Nephron (organoid): ENCODE measurements at regions not wholly inside any gene's neighbourhood (a gene's known extent, or its start where the extent isn't known, plus 50 kb on each side); places are given as distances from the start of the nearest gene placed in this dataset.

Source experiments
- H3K27ac Mint-ChIP-seq, 3 experiments: 2 replicates each; pipeline ENCODE4 v1.8.0; 2020; ENCODE audit warnings: mixed read lengths in 3 of 3, mild to moderate bottlenecking in 2 of 3, moderate library complexity in 1 of 3
- H3K27me3 Mint-ChIP-seq: 2 replicates; pipeline ENCODE4 v1.8.0; 2021; ENCODE audit warnings: low read depth, mild to moderate bottlenecking, moderate library complexity, mixed read lengths
- H3K36me3 Mint-ChIP-seq: 2 replicates; pipeline ENCODE4 v1.8.0; 2020; ENCODE audit warnings: low read depth, mixed read lengths
- H3K4me1 Mint-ChIP-seq: 2 replicates; pipeline ENCODE4 v1.8.0; 2020; ENCODE audit warnings: mixed read lengths
- H3K4me3 Mint-ChIP-seq, 3 experiments: 2 replicates each; pipeline ENCODE4 v1.8.0; 2020; ENCODE audit warnings: mild to moderate bottlenecking in 3 of 3, mixed read lengths in 3 of 3, moderate library complexity in 2 of 3
- H3K9me3 Mint-ChIP-seq: 2 replicates; pipeline ENCODE4 v1.8.0; 2020; ENCODE audit warnings: mixed read lengths
- CTCF ChIP-seq, 3 experiments: fragments of 200-600 bp; sonication (generic); IDR thresholded peaks; one replicate each; pipeline ENCODE4 v1.5.0; 2021; ENCODE audit warnings: antibody characterized with exemption in 3 of 3; ENCODE audit not compliant: unreplicated experiment in 3 of 3

- H3K9me3 Mint-ChIP-seq: peaks cover 9% of the 10 kb centered on the region
- H3K4me3 Mint-ChIP-seq: no peak overlapping the region
- H3K4me1 Mint-ChIP-seq: no peaks in the 10 kb centered on the region
- no peak overlapping the region for H3K27ac Mint-ChIP-seq
- no peaks in the 10 kb centered on the region for H3K36me3 Mint-ChIP-seq
- no peak for TF ChIP-seq CTCF (IDR thresholded peaks at IDR 0.05; ENCODE audit: unreplicated experiment in 3 of 3)
- no peaks in the 10 kb centered on the region for H3K27me3 Mint-ChIP-seq
Observed at GRCh38 chr9:103707181-103707580, 386.9 kb upstream of the SMC2 start.

- Mint-ChIP-seq H3K27ac (no peak overlapping the region), H3K36me3 (no peaks in the 10 kb centered on the region), H3K4me3 (no peak overlapping the region), H3K9me3 (peaks cover 13% of the 10 kb centered on the region), H3K27me3 (no peaks in the 10 kb centered on the region), H3K4me1 (no peaks in the 10 kb centered on the region)
- TF ChIP-seq CTCF (IDR thresholded peaks at IDR 0.05; ENCODE audit: unreplicated experiment in 3 of 3): no peak
Observed at GRCh38 chr9:103709366-103709765, 384.7 kb upstream of the SMC2 start.

GRCh38 chr9:103713631-103714030 is 380.5 kb upstream of the SMC2 start:
- H3K4me3 Mint-ChIP-seq: no peak overlapping the region
- no peaks in the 10 kb centered on the region for H3K36me3 Mint-ChIP-seq
- no peaks in the 10 kb centered on the region for H3K27me3 Mint-ChIP-seq
- H3K27ac Mint-ChIP-seq: no peak overlapping the region
- no peak for TF ChIP-seq CTCF (IDR thresholded peaks at IDR 0.05; ENCODE audit: unreplicated experiment in 3 of 3)
- H3K9me3 Mint-ChIP-seq: peaks cover 16% of the 10 kb centered on the region
- H3K4me1 Mint-ChIP-seq: no peaks in the 10 kb centered on the region

- Mint-ChIP-seq H3K27ac (no peak overlapping the region), H3K4me3 (no peak overlapping the region), H3K27me3 (no peaks in the 10 kb centered on the region), H3K36me3 (no peaks in the 10 kb centered on the region), H3K9me3 (peaks cover 12% of the 10 kb centered on the region), H3K4me1 (no peaks in the 10 kb centered on the region)
- no peak for TF ChIP-seq CTCF (IDR thresholded peaks at IDR 0.05; ENCODE audit: unreplicated experiment in 3 of 3)
Observed at GRCh38 chr9:103714992-103715391, 379.1 kb upstream of the SMC2 start.

- Mint-ChIP-seq H3K36me3 (no peaks in the 10 kb centered on the region), H3K27me3 (no peaks in the 10 kb centered on the region), H3K4me3 (no peak overlapping the region), H3K27ac (peak overlapping the region; percentile 3 to 17 (median 9)), H3K9me3 (no peaks in the 10 kb centered on the region), H3K4me1 (peaks cover 5% of the 10 kb centered on the region)
- no peak for TF ChIP-seq CTCF (IDR thresholded peaks at IDR 0.05; ENCODE audit: unreplicated experiment in 3 of 3)
Observed at GRCh38 chr9:103721056-103721455, 373.1 kb upstream of the SMC2 start.

GRCh38 chr9:103730866-103731265 is 363.2 kb upstream of the SMC2 start:
- Mint-ChIP-seq H3K27ac (peak overlapping the region; percentile 1 to 74 (median 23)), H3K36me3 (no peaks in the 10 kb centered on the region), H3K4me3 (no peak overlapping the region), H3K9me3 (peaks cover 3% of the 10 kb centered on the region), H3K27me3 (no peaks in the 10 kb centered on the region), H3K4me1 (peaks cover 14% of the 10 kb centered on the region)
- no peak for TF ChIP-seq CTCF (IDR thresholded peaks at IDR 0.05; ENCODE audit: unreplicated experiment in 3 of 3)
